Hindlimb muscle (tissue), 1 donor: ENCODE measurements at regions not wholly inside any gene's neighbourhood (a gene's known extent, or its start where the extent isn't known, plus 50 kb on each side); places are given as distances from the start of the nearest gene placed in this dataset.

Experiments used
- DNase-seq: peaks from one replicate; pipeline ENCODE4 v3.0.0-alpha.2; 2013

DNA sequence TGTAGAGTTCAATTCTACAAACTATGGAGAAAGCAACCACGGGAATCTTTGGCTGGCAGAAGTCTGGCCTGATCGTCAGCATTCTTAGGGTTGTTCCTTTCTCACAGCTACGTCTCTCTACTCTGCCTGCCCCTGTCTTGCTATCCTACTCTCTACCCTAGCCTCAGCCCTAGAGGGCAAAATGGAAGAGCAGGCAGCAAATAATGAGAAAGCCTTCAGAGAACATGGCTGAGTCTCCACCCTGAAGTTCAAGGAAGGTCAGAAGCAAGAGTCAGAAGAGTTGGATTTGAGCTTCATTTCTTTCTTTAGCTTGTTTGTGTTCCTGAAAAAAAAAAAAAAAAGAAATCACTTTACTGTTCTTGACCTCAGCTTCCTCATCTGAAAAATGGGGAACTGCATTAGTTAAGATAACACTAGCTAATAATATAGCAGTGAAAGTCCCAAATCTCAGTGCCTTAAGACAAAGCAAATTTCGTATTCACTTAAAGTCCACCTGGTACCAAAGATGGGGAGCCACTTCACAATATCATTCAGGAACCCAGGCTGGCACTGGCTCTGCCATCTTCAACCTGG is 50.2 kb upstream of the CCND2 start:
- DNase-seq, result no peak

DNA sequence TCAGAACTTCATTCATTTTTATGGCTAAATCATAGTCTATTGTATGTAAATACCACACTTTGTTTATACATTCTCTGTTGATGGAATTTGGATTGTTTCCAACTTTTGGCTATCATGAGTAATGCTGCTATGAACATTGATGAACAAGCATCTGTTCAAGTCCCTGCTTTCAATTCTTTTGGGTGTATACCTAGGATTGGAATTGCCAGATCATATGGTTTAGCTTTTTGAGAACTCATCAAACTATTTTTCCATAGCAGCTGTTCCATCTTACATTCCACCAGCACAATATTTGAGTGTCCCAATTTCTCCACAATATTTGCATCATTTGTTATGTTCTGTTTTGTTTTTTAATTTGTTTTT is 52.3 kb upstream of the CCND2 start:
- no peak for DNase-seq

DNA sequence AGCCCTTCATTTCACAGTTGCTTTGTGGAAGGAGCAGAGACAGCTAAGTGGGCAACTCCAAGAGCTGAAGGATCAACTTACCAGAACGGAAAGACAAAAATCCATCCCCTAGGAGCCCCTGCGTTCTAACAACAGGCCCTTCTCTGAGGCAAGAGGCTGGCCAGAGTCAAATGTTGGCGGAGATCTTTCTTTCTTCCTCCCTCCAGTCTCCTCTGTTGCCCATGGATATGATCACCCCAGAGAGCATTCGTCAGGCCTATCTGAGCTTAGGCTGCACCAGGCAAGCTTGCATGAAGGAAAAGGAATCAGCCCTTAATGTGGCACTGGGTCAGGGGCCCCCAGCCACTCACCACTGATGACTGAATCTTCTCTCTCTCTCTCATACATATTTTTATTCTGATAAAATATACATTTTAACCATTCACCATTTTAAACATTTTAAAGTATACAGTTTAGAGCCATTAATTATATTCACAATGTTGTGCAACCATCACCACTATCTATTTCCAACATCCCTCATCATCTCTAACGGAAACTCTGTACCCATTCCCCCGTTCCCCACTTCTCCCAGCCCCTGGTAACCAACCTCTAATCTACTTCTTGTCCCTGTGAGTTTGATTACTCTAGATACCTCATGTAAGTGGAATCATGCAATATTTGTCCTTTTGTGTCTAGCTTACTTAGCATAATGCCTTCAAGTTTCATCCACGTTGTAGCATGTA is 52.9 kb upstream of the CCND2 start:
- no peak for DNase-seq

DNA sequence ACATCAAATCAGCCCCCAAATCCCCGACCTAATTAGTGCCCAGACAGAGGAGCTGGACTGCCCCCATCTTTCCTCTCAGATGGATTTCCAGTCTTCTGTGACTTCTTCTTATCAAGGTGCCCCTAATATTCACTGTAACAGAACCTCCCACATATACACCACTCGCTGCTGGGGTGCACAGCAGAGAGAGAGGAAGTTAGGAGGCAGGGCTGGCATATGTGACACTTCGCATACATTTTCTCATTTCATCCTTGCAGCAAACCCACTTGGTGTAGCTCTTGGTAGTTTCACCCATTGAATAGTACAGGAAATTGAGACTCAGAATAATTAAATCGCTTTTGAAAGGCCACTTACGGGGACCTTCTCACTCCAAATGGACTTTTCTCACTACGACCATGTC is 56.5 kb upstream of the CCND2 start:
- DNase-seq, result no peak

DNA sequence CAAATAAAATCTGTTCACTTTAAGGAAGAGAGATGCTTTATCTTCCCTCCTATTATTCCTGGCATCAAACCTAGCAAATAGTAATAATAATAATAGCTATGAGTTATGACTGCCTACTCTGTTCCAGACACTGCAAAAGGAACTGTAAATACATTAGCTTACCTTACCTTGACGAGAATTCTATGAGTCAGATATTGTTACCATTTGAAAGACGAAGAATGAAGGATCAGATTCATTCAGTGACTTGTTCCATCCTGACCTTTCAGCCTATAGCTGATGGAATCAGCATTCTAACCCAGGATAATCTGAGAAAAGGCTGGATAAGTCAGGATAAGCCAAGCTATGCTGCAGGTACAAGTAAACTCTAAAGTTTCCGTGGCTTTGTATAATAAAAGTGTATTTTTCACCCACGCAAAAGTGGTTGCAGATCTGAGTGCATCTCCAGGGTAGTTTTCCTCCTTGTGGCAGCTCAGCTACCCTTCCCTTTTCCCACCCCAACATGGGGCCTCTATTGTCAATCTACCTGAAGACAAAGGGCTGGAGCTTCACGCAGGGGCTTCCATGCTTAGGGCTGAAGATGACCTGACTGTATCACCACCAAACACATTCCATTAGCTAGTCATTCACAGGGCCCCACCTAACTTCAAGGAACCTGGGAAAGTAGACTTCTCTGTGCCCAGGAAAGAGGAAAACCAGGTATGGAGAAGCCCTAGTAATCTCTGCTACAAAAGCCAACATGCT is 57.2 kb upstream of the CCND2 start:
- DNase-seq, result no peak

DNA sequence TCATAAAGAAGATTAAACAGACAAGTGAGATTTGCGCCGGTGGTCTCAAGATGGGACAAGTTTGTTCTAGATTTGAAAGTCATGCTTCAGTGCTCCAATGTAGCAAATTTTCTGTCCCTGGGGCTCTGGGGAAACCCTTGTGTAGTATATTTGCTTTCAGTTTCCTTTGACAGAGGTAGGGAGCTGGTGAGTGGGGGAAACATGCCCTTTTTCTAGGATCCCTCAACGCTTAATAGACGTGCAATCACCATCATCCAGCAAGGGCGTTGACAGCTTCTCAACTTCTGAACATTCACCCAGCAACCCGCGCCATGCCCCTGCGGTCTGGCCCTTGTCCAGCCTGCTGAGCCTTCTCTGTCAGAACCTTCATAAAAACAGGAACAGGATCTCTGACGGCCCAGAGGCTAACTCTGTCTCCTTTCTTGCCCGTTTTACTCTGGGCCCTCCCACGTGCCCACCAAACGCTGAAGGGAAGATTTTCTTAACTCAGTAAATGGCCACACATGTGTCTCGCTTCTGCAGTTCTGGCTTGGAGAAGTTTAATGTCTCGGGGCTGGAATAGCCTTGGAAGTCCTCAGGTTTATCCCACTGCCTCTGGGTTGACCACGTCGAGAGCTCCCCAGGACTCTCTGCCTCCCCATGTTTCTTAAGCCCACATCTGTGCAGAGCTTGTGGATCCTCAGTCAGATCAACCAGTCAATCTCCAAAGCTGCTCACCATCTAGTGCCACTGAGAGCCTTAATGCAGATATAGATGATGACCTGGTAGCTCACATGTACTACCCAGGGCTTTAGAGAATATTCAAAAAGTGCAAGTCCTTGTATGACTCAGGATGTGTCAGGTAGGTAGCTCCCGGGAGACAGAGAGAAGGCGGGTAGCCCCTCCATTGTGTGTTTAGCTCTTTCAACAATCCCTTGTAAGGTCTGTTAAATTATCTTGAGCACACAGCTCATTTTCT is 58.1 kb upstream of the CCND2 start:
- DNase-seq, result no peak

DNA sequence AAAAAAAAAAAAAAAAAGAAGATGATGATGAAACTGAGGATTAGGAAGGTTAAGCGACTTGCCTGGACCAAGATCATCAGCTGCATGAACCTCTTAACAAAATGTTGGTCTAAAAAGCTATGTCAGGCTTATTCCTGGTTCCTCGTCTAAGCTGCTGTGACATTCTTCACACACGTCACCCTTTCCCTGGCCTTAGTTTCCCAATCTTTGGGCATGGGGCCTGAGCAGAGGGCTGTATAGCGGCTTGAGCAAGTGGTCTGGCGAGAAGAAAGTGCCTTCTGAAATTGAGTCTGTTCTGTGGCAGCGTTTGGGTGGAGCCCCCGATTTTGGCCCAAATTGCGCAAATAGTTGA is 58.7 kb upstream of the CCND2 start:
- DNase-seq, result no peak

DNA sequence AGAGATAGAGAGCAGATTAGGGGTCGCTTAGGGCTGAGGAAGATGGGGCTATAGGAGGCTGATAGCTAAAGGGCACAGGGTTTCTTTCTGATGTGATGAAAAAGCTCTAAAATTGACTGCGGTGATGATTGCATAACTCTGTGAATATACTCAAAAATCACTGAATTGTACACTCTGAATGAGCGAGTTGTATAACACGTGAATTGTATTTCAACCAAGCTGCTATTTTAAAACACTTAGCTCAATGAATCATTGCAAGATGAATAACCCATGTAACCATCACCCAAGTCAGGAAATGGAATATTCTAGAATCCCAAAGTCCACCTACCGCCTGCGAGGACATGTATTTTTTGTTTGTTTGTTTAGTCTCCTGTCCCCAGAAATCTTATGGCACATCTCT is 60.1 kb upstream of the CCND2 start:
- DNase-seq, result no peak

DNA sequence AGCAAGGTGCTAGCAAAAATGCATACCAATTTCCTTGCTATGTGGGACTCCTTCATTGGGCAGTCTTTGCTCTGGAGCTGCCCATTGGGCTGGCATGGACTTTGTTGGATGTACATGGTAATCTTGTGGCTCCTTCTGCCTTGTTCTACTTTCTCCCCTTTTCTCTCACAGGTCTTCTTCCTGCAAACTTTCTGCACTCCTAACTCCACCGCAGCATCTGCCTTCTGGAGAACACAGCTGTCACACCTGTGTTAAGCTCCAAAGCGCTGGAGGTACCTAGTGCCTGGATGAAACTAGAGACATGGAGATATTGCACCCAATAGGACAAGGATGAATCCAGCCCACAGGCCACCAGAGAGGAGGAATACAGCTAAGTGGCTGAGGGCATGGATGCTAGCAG is 60.7 kb upstream of the CCND2 start:
- no peak for DNase-seq

DNA sequence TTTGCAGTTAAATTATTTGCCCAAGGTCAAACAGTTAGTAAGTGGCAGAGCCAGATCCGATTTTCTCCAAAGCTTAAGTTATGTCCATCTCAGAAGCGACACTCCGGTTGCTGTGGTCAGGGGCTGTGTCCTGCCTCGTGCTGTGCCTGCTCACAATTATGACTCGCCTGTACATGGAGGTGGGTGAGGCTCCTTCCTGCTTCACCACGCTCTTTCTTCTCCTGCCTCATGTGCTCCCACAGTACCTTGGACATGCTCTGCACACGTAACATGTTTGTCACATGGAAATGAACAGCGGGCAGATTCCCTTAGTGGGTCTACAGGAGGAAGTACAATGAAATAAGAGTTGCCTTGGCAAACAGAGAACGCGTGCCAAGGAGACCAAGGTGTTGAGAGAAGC is 62.2 kb upstream of the CCND2 start:
- DNase-seq, result no peak

DNA sequence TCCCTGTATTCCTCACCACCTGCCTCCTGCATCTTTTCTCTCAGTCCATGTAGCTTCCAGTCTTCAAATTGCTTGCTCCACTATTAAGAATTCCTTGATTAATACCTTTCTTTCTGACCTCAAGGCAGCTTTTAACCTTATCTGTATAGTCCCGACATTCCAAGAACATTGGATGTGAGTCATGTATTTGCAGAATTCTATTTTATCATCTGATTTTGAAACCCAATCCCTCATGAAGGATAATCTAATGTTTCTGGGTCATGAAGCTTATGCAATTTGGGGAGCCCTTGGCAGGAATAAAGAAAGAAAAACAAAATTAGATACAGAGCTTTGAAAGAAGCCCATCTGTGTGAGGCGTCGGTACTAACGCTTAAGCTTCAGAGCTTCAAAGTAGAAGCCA is 63.4 kb upstream of the CCND2 start:
- no peak for DNase-seq

DNA sequence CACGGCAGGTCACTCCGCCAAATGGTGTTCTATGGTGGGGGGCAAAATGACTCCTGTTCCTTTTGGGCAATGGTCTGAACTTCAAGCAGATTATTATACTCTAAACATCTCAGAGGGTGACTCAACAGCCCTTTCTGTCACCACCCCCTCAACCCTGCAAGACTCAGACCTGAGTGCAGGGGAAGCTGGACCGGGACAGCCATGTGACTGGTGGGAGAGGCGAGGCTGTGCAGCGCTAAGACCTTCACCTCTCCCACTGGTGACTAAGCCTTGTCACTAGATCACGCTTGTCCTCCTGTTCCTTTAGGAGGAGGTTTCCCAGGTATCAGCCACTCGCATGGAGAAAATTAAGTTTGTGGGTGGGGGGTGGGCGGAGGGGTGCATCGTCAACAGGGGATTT is 67.1 kb upstream of the CCND2 start:
- DNase-seq, result no peak

DNA sequence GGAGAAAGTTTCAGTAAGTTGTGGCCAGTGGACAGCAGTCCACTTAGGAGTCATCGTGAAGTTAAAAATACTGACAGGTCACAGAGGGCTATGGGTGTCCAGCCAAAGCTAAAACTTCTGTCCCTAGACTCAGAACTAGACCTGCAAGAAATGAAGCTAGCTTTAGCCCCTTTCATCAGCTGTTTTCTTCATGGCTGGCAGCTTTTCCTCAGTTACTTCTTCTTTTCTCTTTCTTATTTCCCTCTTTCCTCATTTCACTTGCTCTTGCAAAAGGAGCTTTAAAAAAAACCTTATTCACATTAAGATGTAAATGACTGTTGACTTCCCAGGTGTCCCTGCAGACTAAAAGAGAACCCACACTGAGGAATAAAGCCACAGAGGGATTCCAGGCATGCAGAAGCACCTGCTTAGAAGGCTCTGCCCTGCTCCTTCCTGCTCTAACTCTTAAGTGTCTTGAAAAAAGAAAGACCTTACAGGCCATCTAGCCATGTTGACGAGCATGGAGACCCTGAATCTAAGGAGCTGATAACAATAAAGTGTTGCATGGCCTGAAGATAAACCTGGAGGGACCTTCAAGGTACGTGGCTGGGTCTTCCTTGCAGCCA is 69.7 kb upstream of the CCND2 start:
- DNase-seq, result no peak

DNA sequence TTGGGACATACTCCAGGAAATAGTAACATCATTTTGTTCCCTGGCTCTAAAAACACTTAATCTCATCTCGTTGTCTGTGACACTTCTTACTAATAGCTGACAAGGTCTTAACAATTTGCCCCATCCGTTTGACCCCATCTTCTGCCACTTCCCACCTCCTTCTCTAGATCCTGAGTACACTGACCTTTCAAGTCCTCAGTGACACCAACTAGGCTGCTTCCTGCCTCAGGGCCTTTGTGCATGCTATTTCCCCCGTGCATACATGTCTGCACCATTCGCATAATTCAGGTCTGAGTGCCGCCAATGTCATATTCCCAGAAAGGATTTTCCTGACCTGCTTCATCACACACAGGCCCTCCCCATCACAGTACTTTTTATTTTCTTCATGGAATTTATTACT is 70.6 kb upstream of the CCND2 start:
- no peak for DNase-seq

DNA sequence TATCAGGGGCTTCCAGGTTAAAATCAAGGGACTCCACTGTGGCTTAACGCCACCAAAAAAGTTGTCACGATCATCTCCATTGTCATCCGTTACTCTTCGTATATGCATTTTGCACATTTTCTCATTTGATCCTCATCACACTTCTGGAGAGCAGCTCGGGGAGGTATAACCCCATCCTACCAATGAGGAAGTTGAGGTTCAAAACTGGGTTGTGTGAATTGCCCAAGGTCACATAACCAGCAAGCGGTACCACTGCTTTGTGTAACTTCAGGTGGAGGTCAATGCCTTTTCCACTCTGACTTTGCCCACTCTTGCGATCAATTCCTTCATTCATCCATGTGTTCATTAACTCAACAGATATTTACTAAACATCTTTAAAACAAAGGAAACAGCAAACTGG is 71.1 kb upstream of the CCND2 start:
- no peak for DNase-seq

DNA sequence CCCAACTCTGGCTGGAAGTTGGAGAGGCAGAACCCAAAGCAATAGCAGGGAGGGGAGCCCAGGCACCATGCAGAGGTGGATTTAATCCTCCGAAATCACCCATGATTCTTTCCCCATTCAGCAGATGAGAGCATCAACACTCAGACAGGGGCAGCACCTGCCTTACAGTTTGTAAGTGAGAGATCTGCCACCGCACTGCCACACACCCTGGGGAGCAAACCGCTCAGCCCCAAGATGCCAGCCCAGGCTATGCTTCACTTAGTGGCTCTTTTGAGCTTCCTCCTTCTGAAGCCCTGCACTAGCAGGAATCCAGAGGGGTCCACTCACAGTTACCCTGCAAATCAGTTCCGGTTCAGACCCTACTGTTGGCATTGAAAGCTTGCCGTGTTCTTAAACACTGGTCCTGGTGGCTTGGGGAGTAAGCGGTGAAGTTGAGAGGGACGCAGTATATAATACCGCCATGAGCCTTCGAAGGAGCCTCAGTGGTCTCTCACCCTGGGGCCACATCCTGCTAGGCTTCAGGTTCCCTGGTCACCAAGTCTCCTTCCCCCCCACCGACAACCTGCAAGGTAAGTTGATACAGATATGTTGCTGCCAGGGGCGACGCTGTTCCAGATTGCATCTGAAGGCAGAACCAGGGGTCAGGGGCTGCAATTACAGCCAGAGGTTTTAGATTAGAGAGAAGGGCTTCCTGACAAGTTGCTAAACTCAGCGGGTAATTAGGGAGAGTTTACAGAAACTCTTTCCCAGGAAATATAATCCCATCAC is 72.0 kb upstream of the CCND2 start:
- DNase-seq, result no peak

DNA sequence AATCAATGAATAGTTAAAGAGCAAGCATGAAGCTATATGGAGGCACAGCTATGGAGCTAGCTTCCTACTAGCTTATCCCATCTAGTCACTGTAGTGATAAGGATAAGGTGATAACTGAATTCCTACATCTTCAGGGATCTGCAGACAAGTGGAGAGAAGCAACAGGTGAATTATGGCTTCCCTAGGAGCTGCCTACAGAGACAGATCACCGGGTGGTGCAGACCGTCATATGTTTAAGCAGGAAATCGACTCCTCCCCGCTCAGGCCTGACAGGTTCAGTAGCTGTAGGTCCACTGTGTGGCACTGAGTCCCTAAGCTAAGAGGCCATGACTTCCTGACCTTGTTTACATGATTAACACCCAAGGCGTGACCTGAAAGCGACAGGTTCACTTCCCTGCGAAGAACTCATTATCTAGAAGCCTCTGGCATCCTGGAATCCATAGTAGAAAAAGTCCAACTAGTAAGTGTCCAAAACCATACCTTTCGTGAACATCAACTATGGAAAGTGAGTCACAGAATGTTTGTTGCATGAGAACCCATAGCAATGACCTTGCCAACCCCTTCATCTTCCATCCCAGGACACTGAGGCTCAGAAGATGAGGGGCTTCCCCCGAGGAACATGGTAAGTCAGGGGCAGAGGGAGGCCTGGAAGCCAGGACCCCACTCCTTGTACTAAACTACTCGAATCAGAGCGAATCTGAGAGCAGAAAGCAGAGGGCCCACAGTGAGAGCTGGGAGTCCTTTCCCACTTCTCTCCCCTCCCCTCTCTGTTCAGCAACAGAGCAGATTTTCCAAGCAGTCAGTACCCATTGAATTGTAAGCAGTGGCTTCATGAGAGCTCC is 75.4 kb upstream of the CCND2 start:
- DNase-seq, result no peak

DNA sequence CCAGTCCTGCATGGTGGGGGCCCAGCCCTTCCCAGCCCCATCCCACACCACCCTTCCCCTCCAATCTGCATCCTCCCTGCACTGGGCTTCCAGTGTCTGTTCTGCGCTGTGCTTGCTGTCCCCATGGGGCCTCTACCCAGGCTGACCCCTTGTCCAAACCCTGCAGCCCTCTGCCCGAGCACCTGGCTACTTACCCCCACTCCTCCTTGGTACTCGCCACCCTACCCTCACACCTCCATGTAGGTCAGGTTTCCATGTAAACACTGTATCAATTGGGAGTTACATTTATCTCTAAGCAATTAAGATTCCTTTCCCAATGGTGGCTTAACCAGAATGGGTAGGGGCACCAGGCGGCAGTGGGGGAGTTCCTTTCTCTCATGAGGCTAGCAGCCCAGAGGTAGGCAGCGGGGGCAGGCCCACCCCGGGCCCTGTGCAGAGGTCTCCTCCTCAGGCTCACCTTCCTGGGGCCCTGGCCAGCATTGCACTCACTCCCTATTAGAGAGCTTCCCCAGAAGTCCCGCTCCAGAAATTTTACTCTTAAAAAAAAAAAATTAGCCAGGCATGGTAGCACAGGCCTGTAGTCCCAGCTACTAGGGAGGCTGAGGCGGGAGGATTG is 76.6 kb upstream of the CCND2 start:
- DNase-seq, result no peak

DNA sequence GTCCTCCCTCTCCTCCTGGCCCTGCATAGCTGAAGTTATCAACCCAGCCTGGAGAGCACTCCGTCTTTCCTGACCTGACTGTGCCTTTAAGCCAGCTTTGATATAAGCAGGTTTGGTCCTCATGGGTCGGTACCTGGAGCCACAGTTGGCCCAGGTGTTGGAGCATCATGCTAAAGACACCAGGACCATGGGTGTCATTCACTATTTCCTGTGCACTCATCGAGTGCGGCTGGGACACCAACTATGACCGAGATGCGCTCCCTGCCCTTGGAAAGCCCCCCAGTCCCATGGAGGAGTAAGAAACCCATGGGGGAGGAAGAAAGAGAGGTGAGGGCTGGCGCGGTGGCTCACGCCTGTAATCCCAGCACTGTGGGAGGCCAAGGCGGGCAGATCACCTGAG is 78.9 kb upstream of the CCND2 start:
- DNase-seq, result no peak

DNA sequence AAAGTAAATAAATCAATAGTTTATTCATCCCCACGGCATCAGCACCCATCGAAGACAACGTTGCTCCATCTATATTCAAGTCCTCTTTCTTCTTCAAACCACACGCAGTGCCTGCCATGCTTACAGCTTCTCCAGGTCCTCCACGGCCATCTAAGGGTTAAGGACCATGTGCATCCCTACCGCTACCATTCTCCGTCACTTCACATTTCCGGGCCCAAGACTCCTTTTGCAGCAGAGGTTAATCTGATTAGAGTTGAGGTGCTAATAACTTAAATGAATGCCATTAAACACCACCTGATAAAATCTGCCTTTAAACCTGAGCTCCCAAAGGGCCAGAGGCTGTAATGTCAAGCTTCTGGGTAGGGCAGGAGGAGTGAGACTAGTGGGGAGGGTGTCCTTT is 79.7 kb upstream of the CCND2 start:
- DNase-seq, result no peak

DNA sequence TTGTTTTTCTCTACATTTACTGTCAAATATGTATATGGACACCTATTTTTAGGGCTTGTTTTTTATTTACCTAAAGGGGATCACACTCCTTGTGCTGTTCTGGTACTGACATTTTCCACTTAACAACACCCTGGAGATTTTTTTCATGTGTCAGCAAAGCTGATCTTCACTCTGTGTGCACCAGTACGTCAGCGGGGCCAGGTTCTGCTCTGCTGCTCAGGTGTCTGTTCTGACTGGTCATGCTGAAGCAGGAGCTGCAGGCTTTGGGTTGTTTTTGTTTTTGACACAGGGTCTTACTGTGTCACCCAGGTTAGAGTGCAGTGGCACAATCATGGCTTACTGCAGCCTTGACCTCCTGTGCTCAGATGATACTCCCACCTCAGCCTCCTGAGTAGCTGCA is 81.9 kb upstream of the CCND2 start:
- DNase-seq, result no peak
